ENCODE measurements at regions not wholly inside any gene's neighbourhood (a gene's known extent, or its start where the extent isn't known, plus 50 kb on each side); places are given as distances from the start of the nearest gene placed in this dataset.

- Histone ChIP-seq H3K27ac (no peak overlapping the region), H3K36me3 (no peaks in the 10 kb centered on the region), H3K27me3 (no peaks in the 10 kb centered on the region), H3K4me1 (no peaks in the 10 kb centered on the region), H3K4me3 (replicated peaks in 1 of 3) (no peak overlapping the region), H3K9me3 (no peaks in the 10 kb centered on the region)
- TF ChIP-seq CTCF (IDR thresholded peaks at IDR 0.05), result no peak
- no peak for TF ChIP-seq POLR2A (IDR thresholded peaks at IDR 0.05)
- intact Hi-C loops (cut with DNase I), result no loop called here
- WGBS, 2 donors, result 77 to 79% methylated on average over 2 of the region's 2 CpGs
- DNase-seq, result no peak
Measured at GRCh38 chr5:93831449-93831848, 90.0 kb upstream of the POU5F2 start.

GRCh38 chr5:93830893-93831292 is 89.5 kb upstream of the POU5F2 start:
- Histone ChIP-seq H3K27me3 (no peaks in the 10 kb centered on the region), H3K36me3 (no peaks in the 10 kb centered on the region), H3K4me1 (no peaks in the 10 kb centered on the region), H3K9me3 (no peaks in the 10 kb centered on the region), H3K27ac (no peak overlapping the region), H3K4me3 (replicated peaks in 1 of 3) (no peak overlapping the region)
- DNase-seq, result no peak
- intact Hi-C loops (cut with DNase I), result no loop called here
- TF ChIP-seq CTCF (IDR thresholded peaks at IDR 0.05) (no peak), POLR2A (IDR thresholded peaks at IDR 0.05) (no peak)
- 97% methylated on average over 5 of the region's 5 CpGs for WGBS, 2 donors

- Histone ChIP-seq H3K36me3 (no peaks in the 10 kb centered on the region), H3K27ac (no peak overlapping the region), H3K9me3 (no peaks in the 10 kb centered on the region), H3K27me3 (no peaks in the 10 kb centered on the region), H3K4me3 (replicated peaks in 1 of 3) (no peak overlapping the region), H3K4me1 (no peaks in the 10 kb centered on the region)
- no peak for DNase-seq
- intact Hi-C loops (cut with DNase I), result no loop called here
- WGBS, 2 donors, result 87 to 88% methylated on average over 1 of the region's 1 CpG
- TF ChIP-seq CTCF (IDR thresholded peaks at IDR 0.05), result no peak
- TF ChIP-seq POLR2A (IDR thresholded peaks at IDR 0.05), result no peak
Measured at GRCh38 chr5:93829346-93829745, 87.9 kb upstream of the POU5F2 start.

GRCh38 chr5:93821891-93822415 is 80.6 kb upstream of the POU5F2 start:
- DNase-seq, result no peak
- Histone ChIP-seq H3K9me3 (no peaks in the 10 kb centered on the region), H3K36me3 (no peaks in the 10 kb centered on the region), H3K27ac (no peak overlapping the region), H3K27me3 (no peaks in the 10 kb centered on the region), H3K4me1 (no peaks in the 10 kb centered on the region), H3K4me3 (replicated peaks in 1 of 3) (no peak overlapping the region)
- TF ChIP-seq CTCF (IDR thresholded peaks at IDR 0.05), result no peak
- TF ChIP-seq POLR2A (IDR thresholded peaks at IDR 0.05), result no peak
- intact Hi-C loops (cut with DNase I), result no loop called here
- 83 to 90% methylated on average over 4 of the region's 4 CpGs for WGBS, 2 donors

GRCh38 chr5:93819668-93820067 is 78.3 kb upstream of the POU5F2 start:
- intact Hi-C loops (cut with DNase I), result no loop called here
- 87 to 89% methylated on average over 1 of the region's 1 CpG for WGBS, 2 donors
- no peaks in the 10 kb centered on the region for H3K4me1 ChIP-seq
- TF ChIP-seq POLR2A (IDR thresholded peaks at IDR 0.05) (no peak), CTCF (IDR thresholded peaks at IDR 0.05) (no peak)
- no peaks in the 10 kb centered on the region for H3K36me3 ChIP-seq
- H3K27me3 ChIP-seq, result no peaks in the 10 kb centered on the region
- no peak overlapping the region for H3K27ac ChIP-seq
- H3K9me3 ChIP-seq, result no peaks in the 10 kb centered on the region
- no peak for DNase-seq
- H3K4me3 ChIP-seq (replicated peaks in 1 of 3), result no peak overlapping the region
